Neural cell (in vitro differentiated cells): ENCODE measurements at regions not wholly inside any gene's neighbourhood (a gene's known extent, or its start where the extent isn't known, plus 50 kb on each side); places are given as distances from the start of the nearest gene placed in this dataset.

Experiments used
- H2AFZ ChIP-seq: fragments of 200-600, 300-800 bp; sonication (generic), shearing (Covaris generic); 2 replicates; pipeline ENCODE4 v1.6.0; 2014; ENCODE audit warnings: low read depth, mild to moderate bottlenecking, antibody characterized with exemption, low read length, moderate library complexity
- H3F3A ChIP-seq: fragments of 200-600 bp; shearing (Covaris generic); 2 replicates; pipeline ENCODE4 v1.6.1; 2016; ENCODE audit warnings: mild to moderate bottlenecking, moderate library complexity, mixed read lengths, antibody characterized with exemption, low read length; ENCODE audit not compliant: insufficient read depth, poor library complexity, severe bottlenecking
- H3K27ac ChIP-seq: fragments of 200-600, 300-800 bp; sonication (generic), shearing (Covaris generic); 2 replicates; pipeline ENCODE4 v1.5.1; 2014; ENCODE audit warnings: mild to moderate bottlenecking, low read length, moderate library complexity
- H3K27me3 ChIP-seq: fragments of 300-800, 200-600 bp; sonication (generic), shearing (Covaris generic); 2 replicates; pipeline ENCODE4 v1.6.0; 2014; ENCODE audit warnings: mild to moderate bottlenecking, low read depth, low read length, moderate library complexity; ENCODE audit not compliant: insufficient read depth
- H3K36me3 ChIP-seq: fragments of 300-800, 200-600 bp; sonication (generic), shearing (Covaris generic); 2 replicates; pipeline ENCODE4 v1.5.1; 2014; ENCODE audit warnings: mild to moderate bottlenecking, antibody characterized with exemption, low read length, moderate library complexity; ENCODE audit not compliant: insufficient read depth
- H3K4me2 ChIP-seq: fragments of 300-800, 200-600 bp; sonication (generic), shearing (Covaris generic); 2 replicates; pipeline ENCODE4 v1.6.0; 2014; ENCODE audit warnings: mild to moderate bottlenecking, low read length
- H3K4me3 ChIP-seq: fragments of 300-800, 200-600 bp; sonication (generic), shearing (Covaris generic); 2 replicates; pipeline ENCODE4 v1.5.1; 2014; ENCODE audit warnings: mild to moderate bottlenecking, low read length, moderate library complexity
- H3K79me2 ChIP-seq: fragments of 200-600 bp; shearing (Covaris generic); replicated peaks from 2 replicates; pipeline ENCODE4 v1.6.0; 2014; ENCODE audit warnings: mild to moderate bottlenecking, low read length, moderate library complexity; ENCODE audit not compliant: insufficient read depth
- H3K9ac ChIP-seq: fragments of 300-800, 200-600 bp; sonication (generic), shearing (Covaris generic); 2 replicates; pipeline ENCODE4 v1.6.1; 2016; ENCODE audit warnings: mild to moderate bottlenecking, low read length, mixed read lengths
- H3K9me2 ChIP-seq: fragments of 200-600 bp; shearing (Covaris generic); 2 replicates; pipeline ENCODE4 v1.6.1; 2016; ENCODE audit warnings: mild to moderate bottlenecking, low read length, mixed read lengths; ENCODE audit not compliant: insufficient read depth
- H3K9me3 ChIP-seq: fragments of 200-600, 300-800 bp; sonication (generic), shearing (Covaris generic); 2 replicates; pipeline ENCODE4 v1.6.1; 2016; ENCODE audit warnings: mild to moderate bottlenecking, mixed run types, low read length, moderate library complexity, mixed read lengths
- H4K20me1 ChIP-seq: fragments of 200-600 bp; shearing (Covaris generic); 2 replicates; pipeline ENCODE4 v1.6.1; 2016; ENCODE audit warnings: mild to moderate bottlenecking, mixed run types; ENCODE audit not compliant: insufficient read depth
- CTCF ChIP-seq: fragments of 450-650 bp; IDR thresholded peaks from 2 replicates; pipeline ENCODE4 v1.5.1; 2014; ENCODE audit warnings: antibody characterized with exemption, mild to moderate bottlenecking, moderate library complexity; ENCODE audit not compliant: poor library complexity, severe bottlenecking
- EP300 ChIP-seq: fragments of 450-650 bp; conservative IDR thresholded peaks from 2 replicates; pipeline ENCODE4 v1.6.1; 2014; ENCODE audit warnings: antibody characterized with exemption, mild to moderate bottlenecking, moderate library complexity; ENCODE audit not compliant: poor library complexity, severe bottlenecking
- EZH2 ChIP-seq: fragments of 200-600, 300-800 bp; shearing (Covaris generic), sonication (generic); IDR thresholded peaks from 2 replicates; pipeline ENCODE4 v1.6.1; 2014; ENCODE audit warnings: antibody characterized with exemption, low read length, borderline replicate concordance, mild to moderate bottlenecking; ENCODE audit not compliant: insufficient read depth, poor library complexity, severe bottlenecking
- MXI1 ChIP-seq: fragments of 450-650 bp; conservative IDR thresholded peaks from 2 replicates; pipeline ENCODE4 v1.6.1; 2014; ENCODE audit warnings: antibody characterized with exemption, mild to moderate bottlenecking; ENCODE audit not compliant: poor library complexity, severe bottlenecking
- POLR2AphosphoS5 ChIP-seq: IDR thresholded peaks from 2 replicates; pipeline ENCODE4 v1.6.1; 2012
- RAD21 ChIP-seq: fragments of 450-650 bp; conservative IDR thresholded peaks from 2 replicates; pipeline ENCODE4 v1.6.1; 2014; ENCODE audit warnings: antibody characterized with exemption, mild to moderate bottlenecking, moderate library complexity
- REST ChIP-seq: IDR thresholded peaks from 2 replicates; pipeline ENCODE4 v1.6.1; 2012; ENCODE audit warnings: borderline replicate concordance
- SMC3 ChIP-seq: fragments of 450-650 bp; conservative IDR thresholded peaks from 2 replicates; pipeline ENCODE4 v1.6.1; 2014; ENCODE audit warnings: antibody characterized with exemption, mild to moderate bottlenecking, moderate library complexity; ENCODE audit not compliant: poor library complexity
- TAF1 ChIP-seq: IDR thresholded peaks from 2 replicates; pipeline ENCODE4 v1.6.1; 2012; ENCODE audit warnings: low read depth

GRCh38 chr3:53997476-53997875 lies 105.8 kb upstream of the SELENOK start:
- no peaks in the 10 kb centered on the region for H3F3A ChIP-seq
- H3K4me3 ChIP-seq = no peak overlapping the region
- H4K20me1 ChIP-seq = no peaks in the 10 kb centered on the region
- no peak overlapping the region for H3K27ac ChIP-seq
- H3K79me2 ChIP-seq = no peaks in the 10 kb centered on the region
- no peak overlapping the region for H2AFZ ChIP-seq
- TF ChIP-seq SMC3 = no peak
- TF ChIP-seq TAF1 = no peak
- no peak for TF ChIP-seq MXI1
- no peak for TF ChIP-seq POLR2AphosphoS5
- TF ChIP-seq CTCF = no peak
- TF ChIP-seq REST = no peak
- TF ChIP-seq RAD21 = no peak
- no peak for TF ChIP-seq EZH2
- no peak for TF ChIP-seq EP300
- H3K27me3 ChIP-seq = no peaks in the 10 kb centered on the region
- H3K9me2 ChIP-seq = no peaks in the 10 kb centered on the region
- H3K9me3 ChIP-seq = no peaks in the 10 kb centered on the region
- no peak overlapping the region for H3K9ac ChIP-seq
- no peak overlapping the region for H3K4me2 ChIP-seq
- H3K36me3 ChIP-seq = no peaks in the 10 kb centered on the region

- Histone ChIP-seq H4K20me1 (no peaks in the 10 kb centered on the region), H3K27ac (no peak overlapping the region), H3K79me2 (no peaks in the 10 kb centered on the region), H3K4me2 (no peak overlapping the region), H3K27me3 (no peaks in the 10 kb centered on the region), H3K9me3 (no peaks in the 10 kb centered on the region), H2AFZ (no peak overlapping the region), H3K36me3 (no peaks in the 10 kb centered on the region), H3F3A (no peaks in the 10 kb centered on the region), H3K9ac (no peak overlapping the region), H3K9me2 (no peaks in the 10 kb centered on the region), H3K4me3 (no peak overlapping the region)
- no peak for TF ChIP-seq POLR2AphosphoS5
- TF ChIP-seq REST = no peak
- no peak for TF ChIP-seq CTCF
- TF ChIP-seq RAD21 = no peak
- no peak for TF ChIP-seq MXI1
- TF ChIP-seq TAF1 = no peak
- no peak for TF ChIP-seq EZH2
- no peak for TF ChIP-seq EP300
- TF ChIP-seq SMC3 = no peak
Measured at GRCh38 chr3:53996141-53996874, 104.6 kb upstream of the SELENOK start.
